ENCODE measurements at regions not wholly inside any gene's neighbourhood (a gene's known extent, or its start where the extent isn't known, plus 50 kb on each side); places are given as distances from the start of the nearest gene placed in this dataset.

GRCh38 chr6:15926256-15926655 is 202.6 kb upstream of the MYLIP start:
- TF ChIP-seq, protein P1, sequence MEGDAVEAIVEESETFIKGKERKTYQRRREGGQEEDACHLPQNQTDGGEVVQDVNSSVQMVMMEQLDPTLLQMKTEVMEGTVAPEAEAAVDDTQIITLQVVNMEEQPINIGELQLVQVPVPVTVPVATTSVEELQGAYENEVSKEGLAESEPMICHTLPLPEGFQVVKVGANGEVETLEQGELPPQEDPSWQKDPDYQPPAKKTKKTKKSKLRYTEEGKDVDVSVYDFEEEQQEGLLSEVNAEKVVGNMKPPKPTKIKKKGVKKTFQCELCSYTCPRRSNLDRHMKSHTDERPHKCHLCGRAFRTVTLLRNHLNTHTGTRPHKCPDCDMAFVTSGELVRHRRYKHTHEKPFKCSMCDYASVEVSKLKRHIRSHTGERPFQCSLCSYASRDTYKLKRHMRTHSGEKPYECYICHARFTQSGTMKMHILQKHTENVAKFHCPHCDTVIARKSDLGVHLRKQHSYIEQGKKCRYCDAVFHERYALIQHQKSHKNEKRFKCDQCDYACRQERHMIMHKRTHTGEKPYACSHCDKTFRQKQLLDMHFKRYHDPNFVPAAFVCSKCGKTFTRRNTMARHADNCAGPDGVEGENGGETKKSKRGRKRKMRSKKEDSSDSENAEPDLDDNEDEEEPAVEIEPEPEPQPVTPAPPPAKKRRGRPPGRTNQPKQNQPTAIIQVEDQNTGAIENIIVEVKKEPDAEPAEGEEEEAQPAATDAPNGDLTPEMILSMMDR (IDR thresholded peaks at IDR 0.05): no peak
- TF ChIP-seq POLR2AphosphoS5 (IDR thresholded peaks at IDR 0.05) (no peak), POLR2A (IDR thresholded peaks at IDR 0.05) (no peak)

Data from prostate gland (tissue), 2 donors.